Endodermal cell (in vitro differentiated cells): ENCODE measurements at regions not wholly inside any gene's neighbourhood (a gene's known extent, or its start where the extent isn't known, plus 50 kb on each side); places are given as distances from the start of the nearest gene placed in this dataset.

Experiments used
- DNase-seq: peaks from one replicate; pipeline ENCODE4 v3.0.0-alpha.2; 2017
- H3K27ac ChIP-seq: 2 replicates; pipeline ENCODE4 v1.5.1; 2013; ENCODE audit warnings: mild to moderate bottlenecking, low read depth, low read length, moderate library complexity
- H3K27me3 ChIP-seq: 2 replicates; pipeline ENCODE4 v1.6.1; 2013; ENCODE audit warnings: mild to moderate bottlenecking, low read length, moderate library complexity; ENCODE audit not compliant: insufficient read depth, control insufficient read depth, poor library complexity, severe bottlenecking
- H3K36me3 ChIP-seq: 2 replicates; pipeline ENCODE4 v1.7.0; 2013; ENCODE audit warnings: mild to moderate bottlenecking, low read length, moderate library complexity; ENCODE audit not compliant: control insufficient read depth, insufficient read depth
- H3K4me1 ChIP-seq: one replicate; pipeline ENCODE4 v1.7.0; 2013; ENCODE audit warnings: low read length; ENCODE audit not compliant: control insufficient read depth, insufficient read depth
- H3K4me3 ChIP-seq: 2 replicates; pipeline ENCODE4 v1.5.1; 2013; ENCODE audit warnings: mild to moderate bottlenecking, low read length, moderate library complexity
- H3K9ac ChIP-seq: 2 replicates; pipeline ENCODE4 v1.6.1; 2013; ENCODE audit warnings: mild to moderate bottlenecking, low read length, moderate library complexity; ENCODE audit not compliant: poor library complexity, severe bottlenecking; ENCODE audit errors: extremely low read depth
- H3K9me3 ChIP-seq: 2 replicates; pipeline ENCODE4 v1.6.1; 2013; ENCODE audit warnings: mild to moderate bottlenecking, low read length, moderate library complexity; ENCODE audit not compliant: control insufficient read depth
- H3K27ac Mint-ChIP-seq: 2 replicates; pipeline ENCODE4 v1.8.0; 2020; ENCODE audit warnings: mixed read lengths
- H3K27me3 Mint-ChIP-seq: 2 replicates; pipeline ENCODE4 v1.8.0; 2021; ENCODE audit warnings: mild to moderate bottlenecking, mixed read lengths; ENCODE audit not compliant: insufficient read depth
- H3K36me3 Mint-ChIP-seq: 2 replicates; pipeline ENCODE4 v1.8.0; 2020; ENCODE audit warnings: low read depth, mixed read lengths
- H3K4me1 Mint-ChIP-seq: 2 replicates; pipeline ENCODE4 v1.8.0; 2020; ENCODE audit warnings: mixed read lengths
- H3K4me3 Mint-ChIP-seq: 2 replicates; pipeline ENCODE4 v1.8.0; 2020; ENCODE audit warnings: mild to moderate bottlenecking, moderate library complexity, mixed read lengths
- H3K9me3 Mint-ChIP-seq: 2 replicates; pipeline ENCODE4 v1.8.0; 2020; ENCODE audit warnings: mild to moderate bottlenecking, mixed read lengths
- WGBS, 2 experiments: methylation state at CpG; one replicate each; pipeline versions ENCODE4 v1.1.5 to v1.1.7; 2013; ENCODE audit warnings: missing lambda C conversion rate in 2 of 2, mixed read lengths in 1 of 2; ENCODE audit not compliant: insufficient coverage in 1 of 2, insufficient read length in 1 of 2; 5-methylcytosine and 5-hydroxymethylcytosine counted together
- TF ChIP-seq, protein P1 (sequence below): fragments of 200-600 bp; sonication (generic); conservative IDR thresholded peaks from 2 replicates; pipeline ENCODE4 v1.5.0; 2021; ENCODE audit warnings: antibody characterized with exemption, mild to moderate bottlenecking

DNA sequence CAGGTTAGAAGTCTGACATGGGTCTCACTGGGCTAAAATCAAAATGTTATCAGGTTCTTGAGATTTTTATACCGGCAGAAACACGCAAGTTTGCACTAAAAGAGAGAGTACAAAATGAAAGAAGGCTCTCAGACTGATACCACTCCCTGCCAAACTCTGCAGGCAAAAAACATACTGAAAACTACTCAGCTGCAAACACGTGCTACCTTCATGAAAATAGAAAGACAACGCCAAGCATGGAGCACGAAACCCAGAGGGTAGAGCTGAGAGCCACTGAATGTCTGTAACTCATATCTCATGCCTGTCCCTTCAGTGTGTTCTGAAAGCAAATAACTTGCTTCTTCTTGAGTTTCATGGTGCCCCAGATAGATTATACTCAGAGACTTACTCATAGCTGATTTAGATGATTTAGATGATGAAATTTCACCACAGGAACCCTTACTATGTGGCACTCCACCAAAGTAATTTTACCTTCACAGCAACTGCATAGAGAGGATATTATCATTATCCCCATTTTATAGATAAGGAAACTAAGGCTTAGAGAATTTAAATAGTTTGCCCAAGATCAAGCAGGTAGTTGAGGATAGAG, 313.0 kb upstream of the SLC39A10 start:
- Mint-ChIP-seq H3K4me1 (no peaks in the 10 kb centered on the region), H3K9me3 (no peaks in the 10 kb centered on the region), H3K4me3 (no peak overlapping the region), H3K36me3 (no peaks in the 10 kb centered on the region), H3K27ac (no peak overlapping the region), H3K27me3 (no peaks in the 10 kb centered on the region)
- Histone ChIP-seq H3K4me3 (no peak overlapping the region), H3K4me1 (no peaks in the 10 kb centered on the region), H3K9ac (no peak overlapping the region), H3K36me3 (no peaks in the 10 kb centered on the region), H3K27ac (no peak overlapping the region), H3K27me3 (no peaks in the 10 kb centered on the region), H3K9me3 (no peaks in the 10 kb centered on the region)
- DNase-seq, result no peak
- 75 to 96% methylated on average over 4 to 5 of the region's 5 CpGs for WGBS, 2 experiments
- TF ChIP-seq, protein P1, sequence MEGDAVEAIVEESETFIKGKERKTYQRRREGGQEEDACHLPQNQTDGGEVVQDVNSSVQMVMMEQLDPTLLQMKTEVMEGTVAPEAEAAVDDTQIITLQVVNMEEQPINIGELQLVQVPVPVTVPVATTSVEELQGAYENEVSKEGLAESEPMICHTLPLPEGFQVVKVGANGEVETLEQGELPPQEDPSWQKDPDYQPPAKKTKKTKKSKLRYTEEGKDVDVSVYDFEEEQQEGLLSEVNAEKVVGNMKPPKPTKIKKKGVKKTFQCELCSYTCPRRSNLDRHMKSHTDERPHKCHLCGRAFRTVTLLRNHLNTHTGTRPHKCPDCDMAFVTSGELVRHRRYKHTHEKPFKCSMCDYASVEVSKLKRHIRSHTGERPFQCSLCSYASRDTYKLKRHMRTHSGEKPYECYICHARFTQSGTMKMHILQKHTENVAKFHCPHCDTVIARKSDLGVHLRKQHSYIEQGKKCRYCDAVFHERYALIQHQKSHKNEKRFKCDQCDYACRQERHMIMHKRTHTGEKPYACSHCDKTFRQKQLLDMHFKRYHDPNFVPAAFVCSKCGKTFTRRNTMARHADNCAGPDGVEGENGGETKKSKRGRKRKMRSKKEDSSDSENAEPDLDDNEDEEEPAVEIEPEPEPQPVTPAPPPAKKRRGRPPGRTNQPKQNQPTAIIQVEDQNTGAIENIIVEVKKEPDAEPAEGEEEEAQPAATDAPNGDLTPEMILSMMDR, result no peak

DNA sequence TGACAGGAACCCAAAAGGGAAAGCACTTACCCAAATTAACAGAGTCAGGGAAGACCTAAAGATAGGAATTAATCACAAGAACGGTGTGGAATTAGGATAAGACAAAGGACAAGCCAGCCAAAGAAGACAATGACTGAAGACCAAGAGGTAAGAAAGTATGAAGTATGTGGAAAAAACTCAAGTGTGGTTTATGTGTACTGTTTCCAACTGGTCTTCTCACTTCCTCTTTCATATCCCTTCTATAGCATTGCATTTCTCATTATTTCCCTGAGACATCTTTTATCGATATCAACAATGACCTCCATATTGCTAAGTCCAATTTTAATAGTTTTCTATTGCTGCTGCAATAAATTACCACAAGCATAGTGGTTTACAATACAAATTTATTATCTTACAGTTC, 313.5 kb upstream of the SLC39A10 start:
- Histone ChIP-seq H3K9me3 (no peaks in the 10 kb centered on the region), H3K4me1 (no peaks in the 10 kb centered on the region), H3K9ac (no peak overlapping the region), H3K36me3 (no peaks in the 10 kb centered on the region), H3K27ac (no peak overlapping the region), H3K27me3 (no peaks in the 10 kb centered on the region), H3K4me3 (no peak overlapping the region)
- Mint-ChIP-seq H3K27me3 (no peaks in the 10 kb centered on the region), H3K36me3 (no peaks in the 10 kb centered on the region), H3K9me3 (no peaks in the 10 kb centered on the region), H3K4me1 (no peaks in the 10 kb centered on the region), H3K4me3 (no peak overlapping the region), H3K27ac (no peak overlapping the region)
- no peak for DNase-seq
- 95 to 100% methylated on average over 1 to 2 of the region's 2 CpGs for WGBS, 2 experiments
- TF ChIP-seq, protein P1, result no peak

DNA sequence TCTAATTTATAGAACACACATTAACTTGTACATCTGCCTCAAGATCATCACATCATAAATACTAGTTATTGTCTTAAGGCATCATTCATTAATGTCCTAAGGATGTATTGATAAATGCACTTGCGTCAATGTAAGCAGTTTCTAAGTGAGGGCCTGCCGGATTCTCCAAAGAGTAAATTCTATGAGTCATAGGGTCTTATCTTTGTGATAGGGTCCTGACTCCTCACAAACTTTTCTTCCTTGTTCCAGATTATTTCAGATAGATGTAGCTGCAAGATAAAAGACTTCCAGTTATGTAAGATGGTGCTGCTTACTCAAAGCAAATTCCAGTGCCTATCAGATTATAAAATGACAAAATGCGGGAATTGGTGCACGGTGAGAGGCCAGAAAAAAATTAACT, 315.0 kb upstream of the SLC39A10 start:
- TF ChIP-seq, protein P1, result no peak
- Mint-ChIP-seq H3K4me1 (no peaks in the 10 kb centered on the region), H3K27me3 (no peaks in the 10 kb centered on the region), H3K4me3 (no peak overlapping the region), H3K9me3 (no peaks in the 10 kb centered on the region), H3K27ac (no peak overlapping the region), H3K36me3 (no peaks in the 10 kb centered on the region)
- no peaks in the 10 kb centered on the region for H3K27me3 ChIP-seq
- WGBS, 2 experiments, result 89 to 100% methylated on average over 2 to 4 of the region's 4 CpGs
- no peaks in the 10 kb centered on the region for H3K36me3 ChIP-seq
- no peak for DNase-seq
- no peak overlapping the region for H3K27ac ChIP-seq
- H3K9ac ChIP-seq, result no peak overlapping the region
- no peak overlapping the region for H3K4me3 ChIP-seq
- H3K9me3 ChIP-seq, result no peaks in the 10 kb centered on the region
- no peaks in the 10 kb centered on the region for H3K4me1 ChIP-seq
